ENCODE measurements at regions not wholly inside any gene's neighbourhood (a gene's known extent, or its start where the extent isn't known, plus 50 kb on each side); places are given as distances from the start of the nearest gene placed in this dataset.
"Not testable (repeated sequence)": the region's sequence is repeated elsewhere in the genome, so short reads cannot be mapped to it uniquely, and the experiment has no call there.

DNA sequence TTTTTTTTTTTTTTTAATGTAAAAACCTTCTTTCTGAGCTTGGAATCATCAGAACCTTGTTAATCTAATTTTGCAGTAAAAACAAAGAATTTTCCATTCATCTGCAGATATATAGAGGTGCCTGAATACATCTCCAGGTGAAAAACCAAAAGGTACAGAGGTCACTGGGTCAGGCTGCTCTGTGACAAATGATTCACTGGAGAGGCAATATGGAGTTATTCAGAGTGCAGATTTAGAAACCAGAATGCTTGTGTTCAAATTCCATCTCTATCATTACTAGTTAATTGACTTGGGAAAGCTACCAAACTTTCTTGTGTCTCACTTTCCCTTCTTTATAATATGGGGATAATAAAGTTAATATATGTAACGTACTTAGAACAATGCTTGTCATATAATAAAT lies 51.5 kb upstream of the C1orf53 start:
- no peak for DNase-seq (ENCODE audit: low read depth)

DNA sequence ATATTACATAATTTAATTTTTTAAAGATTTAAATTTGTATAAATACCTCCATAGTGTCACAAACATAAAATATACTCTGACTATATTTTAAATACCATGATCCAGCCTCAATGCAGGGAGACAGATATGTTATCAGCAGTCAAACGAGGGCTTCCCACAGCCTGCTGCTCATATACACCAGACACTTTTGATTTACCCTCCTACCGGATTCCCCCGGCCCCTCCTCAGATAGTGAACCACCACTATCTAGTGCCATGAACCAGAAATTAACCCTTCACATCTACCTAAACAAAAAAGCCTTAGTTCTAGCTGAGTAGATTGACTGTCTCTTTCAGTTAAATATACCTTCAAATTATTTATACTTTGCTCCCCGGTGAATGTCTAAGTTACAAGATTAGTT lies 52.4 kb upstream of the C1orf53 start:
- DNase-seq (ENCODE audit: low read depth) = no peak

DNA sequence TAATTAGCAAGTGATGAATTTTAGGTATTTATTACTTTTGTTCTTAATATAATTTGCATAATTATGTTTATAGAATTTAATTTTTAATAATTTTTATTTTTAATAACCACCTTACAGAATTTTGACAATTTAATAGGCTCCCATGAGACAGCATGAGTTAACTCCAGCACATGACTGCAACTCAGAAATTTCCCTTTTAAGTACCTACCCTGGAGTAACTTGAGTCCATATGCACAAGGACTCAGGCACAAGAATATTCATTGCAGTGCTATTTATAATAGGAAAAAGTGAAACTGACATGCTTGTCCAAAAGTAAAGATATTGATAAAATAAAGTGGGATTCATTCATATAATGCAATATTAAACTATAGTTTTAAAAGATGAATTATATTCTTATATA lies 54.1 kb upstream of the C1orf53 start:
- DNase-seq (ENCODE audit: low read depth) = no peak

DNA sequence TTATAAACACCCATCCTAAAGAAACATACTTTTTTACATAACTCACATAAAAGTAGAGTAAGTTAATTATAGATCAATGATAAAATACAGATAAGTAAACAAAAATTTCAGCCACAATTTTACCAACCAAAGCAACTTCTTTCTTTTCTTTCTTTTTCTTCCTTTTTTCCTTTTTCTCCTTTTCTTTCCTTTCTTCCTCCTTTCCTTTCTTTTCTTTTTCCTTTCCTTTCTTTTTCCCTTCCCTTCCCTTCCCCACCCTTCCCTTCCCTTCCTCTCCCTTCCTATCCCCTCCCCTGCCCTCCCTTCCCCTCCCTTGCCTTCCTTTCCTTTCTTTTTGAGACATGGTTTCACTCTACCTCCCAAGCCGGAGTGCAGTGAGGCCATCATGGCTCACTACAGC lies 56.5 kb upstream of the C1orf53 start:
- DNase-seq (ENCODE audit: low read depth) = no peak

- no peak for DNase-seq (ENCODE audit: low read depth)
Observed at GRCh38 chr1:197844651-197845050, 57.8 kb upstream of the C1orf53 start.

DNA sequence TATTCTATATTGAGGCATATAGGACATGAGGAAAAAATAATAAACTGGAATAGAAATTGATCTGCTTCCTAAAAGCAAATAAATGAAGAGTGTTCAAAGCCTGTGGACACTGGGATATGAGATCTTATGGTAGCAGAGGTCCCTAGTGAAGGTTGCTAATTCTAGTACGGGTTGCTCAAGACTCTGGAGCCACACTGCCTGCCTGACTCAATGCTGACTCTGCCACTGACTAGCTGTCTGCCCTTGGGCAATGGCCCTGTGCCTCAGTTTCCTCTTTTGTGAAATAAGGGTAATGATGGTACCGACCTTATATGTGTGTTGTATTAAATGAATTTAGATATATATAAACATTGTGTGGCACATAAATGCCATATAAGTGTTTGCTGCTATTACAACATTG lies 59.0 kb upstream of the C1orf53 start:
- no peak for DNase-seq (ENCODE audit: low read depth)

DNA sequence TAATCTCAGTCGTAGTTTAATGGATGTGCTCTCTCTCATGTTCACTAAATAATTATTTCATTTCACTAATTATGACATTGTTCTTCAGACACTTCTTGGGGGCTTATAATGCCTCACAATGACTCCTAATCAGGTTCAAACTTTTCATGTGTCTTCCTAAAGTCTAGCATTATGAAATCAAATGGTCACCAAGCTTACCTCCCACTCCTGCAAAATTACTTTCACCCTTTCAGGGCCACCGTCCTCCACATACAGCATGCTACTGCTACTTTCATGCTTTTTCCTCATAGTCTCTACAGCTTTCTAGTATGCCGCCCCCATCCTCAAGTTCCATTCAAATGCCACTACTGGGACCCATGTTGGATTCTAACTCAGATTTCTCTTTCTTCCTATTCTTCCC lies 59.8 kb upstream of the C1orf53 start:
- DNase-seq (ENCODE audit: low read depth) = no peak

- DNase-seq (ENCODE audit: low read depth) = peak; percentile 76
Observed at GRCh38 chr1:197841883-197842553, 60.4 kb upstream of the C1orf53 start.

DNA sequence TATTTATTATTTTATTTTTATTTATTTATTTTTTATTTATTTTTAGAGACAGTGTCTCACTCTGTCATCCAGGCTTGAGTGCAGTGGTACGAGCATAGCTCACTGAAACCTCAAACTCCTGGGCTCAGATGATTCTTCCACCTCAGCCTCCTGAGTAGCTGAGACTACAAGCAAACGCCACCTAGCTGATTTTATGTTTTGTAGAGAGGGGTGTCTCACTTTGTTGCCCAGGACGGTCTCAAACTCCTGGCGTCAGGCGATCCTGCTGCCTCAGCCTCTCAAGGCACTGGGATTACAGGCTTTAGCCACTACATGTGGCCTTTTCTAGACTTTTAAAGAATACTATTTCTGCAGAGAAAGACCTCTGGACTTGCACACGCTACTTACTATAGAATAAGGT lies 61.3 kb upstream of the C1orf53 start:
- no peak for DNase-seq (ENCODE audit: low read depth)

GRCh38 chr1:197839786-197840185 lies 62.6 kb upstream of the C1orf53 start:
- DNase-seq (ENCODE audit: low read depth) = not testable (repeated sequence)

DNA sequence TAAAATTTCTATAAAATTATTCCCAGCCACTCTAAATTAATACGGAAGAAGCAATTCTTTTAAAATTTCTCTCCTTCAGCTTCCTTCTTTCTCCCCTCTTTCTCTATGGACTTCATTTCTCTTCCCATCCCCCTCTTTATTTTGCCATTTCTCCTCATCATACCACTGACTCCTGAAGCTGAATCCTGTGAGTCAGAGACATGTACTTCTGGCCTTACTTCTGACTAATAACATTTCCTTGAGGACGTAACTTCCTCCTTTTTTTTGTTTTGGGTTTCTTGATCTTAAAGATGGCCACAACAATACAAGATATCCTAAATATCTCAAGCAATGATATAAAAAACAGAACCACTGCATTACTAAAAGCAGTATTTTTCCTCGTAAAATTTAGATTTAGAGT lies 63.6 kb upstream of the DENND1B start:
- DNase-seq (ENCODE audit: low read depth) = peak; percentile 90

- DNase-seq (ENCODE audit: low read depth) = peak; percentile 3
Observed at GRCh38 chr1:197837911-197838310, 62.6 kb upstream of the DENND1B start.

GRCh38 chr1:197836356-197836755 lies 61.1 kb upstream of the DENND1B start:
- DNase-seq (ENCODE audit: low read depth) = not testable (repeated sequence)

DNA sequence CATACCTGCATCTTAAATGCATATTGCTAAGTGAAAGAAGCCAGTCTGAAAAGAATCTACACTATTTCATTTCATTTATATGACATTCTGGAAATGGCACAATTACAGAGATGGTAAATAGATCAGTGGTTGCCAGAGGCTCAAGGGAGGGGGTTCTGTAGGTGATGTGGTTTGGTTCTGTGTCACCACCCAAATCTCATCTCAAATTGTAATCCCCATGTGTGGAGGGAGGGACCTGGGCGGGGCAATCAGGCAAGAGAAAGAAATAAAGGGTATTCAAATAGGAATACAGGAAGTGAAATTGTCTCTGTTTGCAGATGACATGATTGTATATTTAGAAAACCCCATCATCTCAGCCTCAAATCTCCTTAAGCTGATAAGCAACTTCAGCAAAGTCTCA lies 53.7 kb upstream of the DENND1B start:
- DNase-seq (ENCODE audit: low read depth) = not testable (repeated sequence)

- DNase-seq (ENCODE audit: low read depth) = no peak
Observed at GRCh38 chr1:197825541-197825940, 50.3 kb upstream of the DENND1B start.
